Hematopoietic multipotent progenitor cell treated with erythropoietin and hydrocortisone succinate and interleukin-3 and kit ligand, for 17 days (in vitro differentiated cells): ENCODE measurements at regions not wholly inside any gene's neighbourhood (a gene's known extent, or its start where the extent isn't known, plus 50 kb on each side); places are given as distances from the start of the nearest gene placed in this dataset.
"Not testable (repeated sequence)": the region's sequence is repeated elsewhere in the genome, so short reads cannot be mapped to it uniquely, and the experiment has no call there.

Experiments used
- DNase-seq: peaks from one replicate; pipeline ENCODE4 v3.0.0-alpha.2; 2015; ENCODE audit warnings: low spot score

GRCh38 chr2:76000425-76000824 lies 289.7 kb upstream of the GCFC2 start:
- no peak for DNase-seq

GRCh38 chr2:75998451-75998850 lies 287.7 kb upstream of the GCFC2 start:
- DNase-seq: no peak

DNA sequence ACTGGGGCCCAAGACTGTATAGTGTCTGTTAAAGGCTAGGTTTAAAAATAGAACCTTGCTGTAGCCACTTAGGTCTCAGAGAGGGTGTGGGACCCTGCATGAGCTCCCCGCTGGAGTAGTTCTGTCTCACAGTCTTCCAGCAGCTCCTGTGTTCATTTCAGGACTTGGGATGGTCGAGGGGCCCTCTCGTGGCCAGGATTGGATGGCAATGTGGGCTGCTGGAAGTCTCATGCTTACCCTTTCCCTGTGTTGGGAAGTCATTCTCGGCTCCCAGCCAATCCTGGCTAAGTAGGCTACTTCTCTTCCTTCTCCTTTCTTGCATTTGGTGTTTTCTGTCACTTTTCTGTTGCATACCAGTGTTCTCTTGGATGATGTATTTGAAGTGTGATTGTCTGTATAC lies 284.0 kb upstream of the GCFC2 start:
- no peak for DNase-seq

DNA sequence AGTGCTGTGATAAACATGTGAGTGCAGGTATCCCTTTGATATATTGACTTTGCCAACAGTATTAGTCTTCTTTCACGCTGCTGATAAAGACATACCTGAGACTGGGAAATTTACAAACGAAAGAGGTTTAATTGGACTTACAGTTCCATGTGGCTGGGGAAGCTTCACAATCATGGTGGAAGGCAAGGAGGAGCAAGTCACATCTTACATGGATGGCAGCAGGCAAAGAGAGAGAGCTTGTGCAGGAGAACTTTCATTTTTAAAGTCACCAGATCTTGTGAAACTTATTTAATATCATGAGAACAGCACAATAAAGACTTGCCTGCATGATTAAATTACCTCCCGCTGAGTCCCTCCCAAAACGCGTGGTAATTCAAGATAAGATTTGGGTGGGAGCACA lies 277.9 kb upstream of the GCFC2 start:
- not testable (repeated sequence) for DNase-seq

DNA sequence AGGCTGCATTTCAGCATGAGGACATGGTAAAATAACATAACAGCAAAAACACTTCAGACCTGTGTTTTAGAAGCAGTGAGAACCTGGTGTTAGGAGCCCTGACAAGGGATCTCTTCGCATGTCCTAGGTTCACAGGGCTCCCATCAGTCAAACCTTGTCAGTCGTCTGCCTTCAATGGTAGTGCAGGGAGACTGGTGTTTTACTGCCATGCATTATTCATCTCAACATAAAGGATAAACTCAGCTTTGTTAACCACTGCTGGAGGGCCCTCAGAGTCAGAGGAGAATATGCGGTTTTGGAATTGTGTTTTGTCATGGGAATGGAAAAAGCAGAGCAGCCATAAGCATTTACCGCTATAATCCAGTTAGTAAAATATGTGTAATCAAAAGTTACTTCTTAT lies 275.9 kb upstream of the GCFC2 start:
- no peak for DNase-seq

DNA sequence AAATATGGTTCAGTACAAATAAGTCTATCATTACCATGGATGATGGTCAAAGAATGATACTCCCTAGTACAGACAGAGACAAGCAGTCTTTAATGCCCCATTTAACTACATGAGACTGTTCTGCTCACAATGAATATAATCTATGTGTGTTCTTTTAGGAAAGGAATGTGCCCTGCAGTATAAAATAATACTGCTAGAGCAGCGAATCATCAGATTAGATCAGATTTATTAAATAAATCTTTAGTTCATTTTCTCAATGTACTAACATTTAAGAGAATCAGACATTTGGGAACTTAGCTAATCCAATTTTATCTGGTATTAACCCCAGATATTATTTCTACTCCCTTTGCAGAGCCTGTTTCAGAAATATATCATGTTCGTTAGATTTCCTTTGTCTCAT lies 272.0 kb upstream of the GCFC2 start:
- no peak for DNase-seq

DNA sequence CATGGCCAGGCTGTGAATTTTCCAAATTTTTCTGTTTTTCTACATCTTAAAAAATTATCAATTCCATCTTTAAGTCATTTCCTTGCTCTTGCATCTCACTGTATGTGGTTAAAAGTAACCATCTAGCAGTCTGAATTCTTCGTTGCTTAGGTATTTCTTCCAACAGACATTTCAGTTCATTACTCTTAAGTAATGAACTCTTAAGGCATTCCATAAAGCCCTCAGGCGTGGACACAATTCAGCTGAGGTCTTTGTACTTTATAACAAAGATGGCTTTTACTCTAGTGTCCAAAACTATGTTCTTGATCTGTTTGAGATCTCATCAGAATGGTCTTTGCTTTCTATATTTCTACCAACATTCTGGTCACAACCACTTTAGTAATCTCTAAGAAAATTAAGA lies 253.9 kb upstream of the GCFC2 start:
- no peak for DNase-seq

DNA sequence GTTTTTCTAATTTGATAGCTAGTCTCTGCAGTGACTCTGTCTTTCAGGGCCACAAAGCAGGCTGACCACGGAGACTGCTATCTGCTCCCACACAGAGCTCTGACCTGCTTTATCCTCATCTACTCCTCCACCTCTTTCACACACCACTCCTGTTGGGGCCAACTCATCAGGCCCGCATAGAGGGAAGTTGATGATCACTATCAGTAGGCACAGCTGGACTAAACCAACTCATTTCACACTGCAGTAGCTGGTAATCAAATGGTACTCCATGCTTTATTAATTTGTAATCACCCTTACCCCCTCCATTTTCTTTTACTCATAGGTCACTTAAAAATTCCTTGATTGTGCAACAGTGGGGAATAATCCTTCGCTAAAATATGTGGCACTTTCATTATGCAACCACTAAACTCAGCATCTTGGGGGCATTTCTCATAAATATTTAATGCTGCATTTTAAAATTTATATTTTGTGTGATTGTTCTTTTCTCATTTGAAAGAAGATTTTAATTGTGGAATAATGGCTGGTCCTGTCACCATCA lies 249.8 kb upstream of the GCFC2 start:
- no peak for DNase-seq

DNA sequence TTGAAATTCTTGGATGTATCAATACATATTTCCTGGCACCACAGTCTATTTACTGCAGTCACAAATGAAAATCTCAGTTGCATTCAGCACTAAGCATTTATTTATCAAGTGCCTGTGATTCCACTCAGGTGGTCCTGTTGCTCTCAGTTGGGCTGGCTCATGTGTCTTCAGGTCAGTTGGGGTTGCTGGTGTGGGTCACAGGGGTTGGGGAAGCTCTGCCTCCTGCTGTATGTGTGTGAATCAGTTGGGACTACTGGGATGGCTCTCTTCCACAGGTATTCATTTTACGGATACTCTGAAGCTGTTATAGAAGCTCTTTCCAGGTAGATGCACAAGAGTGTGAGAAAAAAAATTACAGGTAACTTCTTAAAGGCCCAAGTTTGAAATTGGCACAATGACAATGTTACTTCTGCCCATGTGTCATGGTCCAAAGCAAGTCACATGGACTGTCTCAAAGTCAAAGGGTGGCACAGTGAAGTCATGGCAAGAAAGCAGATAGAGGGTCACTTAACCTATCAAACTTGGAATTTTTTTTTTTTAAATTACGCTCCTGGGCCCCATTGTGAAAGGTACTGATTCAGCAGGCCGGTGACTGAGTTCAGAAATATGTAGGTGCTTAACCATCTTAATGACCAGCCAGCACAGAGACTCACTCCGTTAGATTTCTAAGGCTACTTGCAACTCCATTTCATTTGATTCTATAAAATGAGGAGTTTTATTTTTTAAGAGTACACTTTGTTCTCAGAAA lies 249.2 kb upstream of the GCFC2 start:
- DNase-seq: no peak

DNA sequence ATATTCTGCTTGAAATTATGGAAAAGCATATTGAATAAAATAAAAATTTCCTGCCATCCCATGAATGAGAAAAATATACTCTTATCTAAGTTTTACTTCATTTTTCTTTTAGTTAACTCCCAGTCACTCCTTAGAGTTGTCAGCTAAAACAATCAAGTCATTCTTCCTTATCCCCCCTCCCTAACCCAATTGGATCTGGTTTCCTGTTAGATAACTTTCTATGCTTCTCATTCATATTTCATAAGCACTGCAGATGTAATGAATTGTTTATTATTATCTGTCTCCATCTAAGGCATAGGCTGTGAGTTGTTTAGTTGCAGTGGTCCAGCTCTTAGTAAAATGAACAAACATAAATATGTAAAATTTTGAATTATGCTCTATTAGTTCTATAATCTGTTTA lies 244.0 kb upstream of the GCFC2 start:
- DNase-seq: no peak

- DNase-seq: no peak
These were observed 241.5 kb upstream of the GCFC2 start for GRCh38 chr2:75952173-75952572.

DNA sequence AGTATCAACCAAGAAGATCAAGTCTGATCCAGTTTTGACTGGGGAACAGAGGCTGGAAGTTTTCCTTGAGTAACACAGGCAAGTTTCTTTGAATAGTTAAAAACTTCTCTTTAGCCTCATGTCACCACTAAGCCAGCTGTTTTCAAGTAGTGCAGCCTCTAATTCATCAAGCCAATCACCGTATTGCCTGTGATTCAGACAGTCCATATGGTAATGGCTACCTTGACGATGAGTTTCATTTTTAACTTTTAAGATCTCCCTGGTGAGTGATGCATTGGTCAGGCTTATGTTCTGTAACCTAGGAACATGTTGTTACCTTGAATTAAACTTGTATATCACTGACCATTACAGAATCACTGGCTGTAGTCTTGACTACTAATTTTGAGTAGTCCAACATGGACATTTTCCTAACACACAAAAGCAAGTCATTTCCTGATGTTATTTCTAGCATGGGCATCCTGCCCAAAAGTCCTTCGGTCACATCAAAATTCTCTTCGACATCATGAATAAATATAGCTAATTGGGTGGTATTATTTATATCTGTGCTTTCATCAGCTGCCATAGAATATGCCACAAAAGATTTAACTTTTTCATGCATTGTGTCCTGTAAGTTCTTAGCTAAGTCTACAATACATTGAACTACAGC lies 238.8 kb upstream of the GCFC2 start:
- no peak for DNase-seq

- DNase-seq: no peak
These were observed 225.6 kb upstream of the GCFC2 start for GRCh38 chr2:75936311-75936710.

DNA sequence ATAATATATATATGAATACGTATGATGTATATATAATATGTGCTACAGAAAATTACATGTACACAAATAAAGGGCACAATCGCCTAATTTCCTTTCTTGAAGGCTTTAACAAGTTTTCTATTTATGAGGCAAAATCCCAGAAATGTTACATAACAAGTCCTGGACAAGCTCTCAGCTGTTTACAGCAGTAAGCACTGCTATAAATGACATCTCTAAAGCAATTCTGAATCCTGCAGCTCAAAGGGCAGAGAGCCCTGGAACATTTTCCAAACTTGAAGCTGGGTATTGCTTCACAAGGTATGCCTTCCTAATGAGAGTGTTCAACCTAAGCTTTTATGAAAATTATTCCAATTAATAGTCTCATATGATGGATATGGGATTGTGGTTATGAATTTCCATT lies 222.3 kb upstream of the GCFC2 start:
- no peak for DNase-seq

GRCh38 chr2:75928093-75928492 lies 217.4 kb upstream of the GCFC2 start:
- DNase-seq: no peak

DNA sequence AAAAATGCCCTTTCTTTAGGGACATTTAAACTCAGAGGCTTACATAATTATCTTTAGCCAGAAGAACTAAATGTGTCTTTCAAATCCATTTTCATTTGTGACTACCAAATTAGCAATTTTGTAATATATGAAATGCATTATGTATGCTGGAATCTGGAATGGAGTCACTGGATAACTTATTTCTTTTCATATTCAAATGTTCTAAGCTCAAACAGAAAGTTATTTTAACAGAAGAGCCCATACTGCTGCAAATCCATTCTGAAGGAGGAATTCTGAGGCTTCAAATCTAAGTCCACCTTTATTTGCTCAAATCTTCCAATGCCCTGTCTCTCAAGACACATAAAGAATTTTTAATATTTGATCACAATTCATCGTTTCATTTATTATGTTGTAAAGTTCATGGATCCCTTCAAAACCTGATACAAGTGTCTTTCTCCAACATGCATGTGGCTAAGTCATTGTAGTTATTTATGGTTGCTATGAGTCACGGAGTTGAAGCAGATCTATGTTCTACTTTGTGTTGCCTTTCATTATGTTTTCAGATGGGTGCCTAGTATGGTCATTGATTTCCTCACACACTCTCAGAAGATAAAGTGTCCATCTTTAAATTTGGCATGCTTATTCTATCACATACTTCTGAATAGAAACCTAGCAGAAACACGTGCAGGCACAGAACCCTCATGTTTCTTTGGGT lies 214.8 kb upstream of the GCFC2 start:
- DNase-seq: no peak

GRCh38 chr2:75922191-75922590 lies 211.5 kb upstream of the GCFC2 start:
- no peak for DNase-seq

DNA sequence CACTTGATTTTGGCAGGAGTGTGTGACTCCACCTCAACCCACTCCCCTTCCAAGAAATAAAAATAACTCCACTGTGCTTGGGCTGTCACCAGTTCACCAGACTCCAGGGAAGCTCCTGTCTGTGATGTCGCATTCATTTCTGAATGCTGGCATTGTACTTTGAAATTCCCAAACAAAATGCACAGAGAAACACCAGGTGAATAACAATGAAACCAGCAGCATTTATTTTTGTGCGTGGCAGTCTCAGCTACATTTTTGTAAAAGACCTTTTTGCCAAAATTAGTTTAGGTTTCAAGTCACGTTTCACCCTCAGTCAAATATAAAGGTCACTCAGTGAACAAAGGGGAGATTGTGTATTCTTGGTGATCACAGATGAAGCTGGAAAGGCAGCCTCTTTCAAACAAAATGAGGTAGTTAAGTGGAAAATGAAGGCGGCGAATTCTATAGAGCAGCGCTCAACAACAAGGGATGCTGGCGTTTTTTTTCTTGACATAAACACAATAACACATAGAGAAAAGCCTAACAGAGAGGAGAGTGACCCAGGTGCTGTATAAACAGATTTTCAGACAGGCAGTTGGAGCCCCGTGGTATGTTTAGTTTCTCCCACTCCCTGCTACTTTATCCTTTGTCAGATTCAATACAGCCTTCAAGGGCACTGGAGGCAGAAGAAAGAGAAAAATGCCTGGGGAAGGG lies 210.3 kb upstream of the GCFC2 start:
- DNase-seq: no peak

GRCh38 chr2:75915851-75916634 lies 205.3 kb upstream of the GCFC2 start:
- DNase-seq: no peak

- DNase-seq: no peak
These were observed 186.2 kb upstream of the GCFC2 start for GRCh38 chr2:75896779-75897366.

- no peak for DNase-seq
These were observed 183.5 kb upstream of the GCFC2 start for GRCh38 chr2:75894170-75894569.
